Panc1 (cell line): ENCODE measurements at regions not wholly inside any gene's neighbourhood (a gene's known extent, or its start where the extent isn't known, plus 50 kb on each side); places are given as distances from the start of the nearest gene placed in this dataset.

Source experiments
- TF ChIP-seq, protein P1 (sequence below): fragments of 450-650 bp; IDR thresholded peaks from 2 replicates; pipeline ENCODE4 v1.5.1; 2017; ENCODE audit warnings: mild to moderate bottlenecking
- TF ChIP-seq, protein P2 (sequence below), 2 experiments: IDR thresholded peaks; 2 replicates each; pipeline ENCODE4 v1.6.1; 2011 to 2012; ENCODE audit warnings: low read depth in 2 of 2, control low read depth in 1 of 2, low read length in 1 of 2, mild to moderate bottlenecking in 1 of 2, moderate library complexity in 1 of 2; ENCODE audit not compliant: insufficient read depth in 1 of 2

DNA sequence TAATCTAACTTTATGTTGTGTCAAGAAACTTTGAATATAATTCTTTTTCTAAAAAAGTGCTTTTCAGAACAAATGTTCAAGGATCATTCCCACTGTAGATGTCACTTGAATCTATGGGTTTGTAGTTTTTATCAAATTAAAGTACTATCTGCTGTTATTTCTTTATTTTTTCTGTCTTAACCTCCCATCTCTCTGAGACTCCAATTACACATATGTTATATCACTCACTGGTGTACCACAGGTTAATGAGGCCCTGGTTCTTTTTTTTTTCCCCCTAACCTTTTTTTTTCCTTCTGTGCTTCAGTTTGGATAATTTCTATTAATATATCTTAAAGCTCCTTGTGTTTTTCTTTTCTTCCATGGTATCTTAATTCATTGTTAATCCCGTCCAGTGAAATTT, 279.9 kb upstream of the RGS6 start:
- TF ChIP-seq, protein P1, sequence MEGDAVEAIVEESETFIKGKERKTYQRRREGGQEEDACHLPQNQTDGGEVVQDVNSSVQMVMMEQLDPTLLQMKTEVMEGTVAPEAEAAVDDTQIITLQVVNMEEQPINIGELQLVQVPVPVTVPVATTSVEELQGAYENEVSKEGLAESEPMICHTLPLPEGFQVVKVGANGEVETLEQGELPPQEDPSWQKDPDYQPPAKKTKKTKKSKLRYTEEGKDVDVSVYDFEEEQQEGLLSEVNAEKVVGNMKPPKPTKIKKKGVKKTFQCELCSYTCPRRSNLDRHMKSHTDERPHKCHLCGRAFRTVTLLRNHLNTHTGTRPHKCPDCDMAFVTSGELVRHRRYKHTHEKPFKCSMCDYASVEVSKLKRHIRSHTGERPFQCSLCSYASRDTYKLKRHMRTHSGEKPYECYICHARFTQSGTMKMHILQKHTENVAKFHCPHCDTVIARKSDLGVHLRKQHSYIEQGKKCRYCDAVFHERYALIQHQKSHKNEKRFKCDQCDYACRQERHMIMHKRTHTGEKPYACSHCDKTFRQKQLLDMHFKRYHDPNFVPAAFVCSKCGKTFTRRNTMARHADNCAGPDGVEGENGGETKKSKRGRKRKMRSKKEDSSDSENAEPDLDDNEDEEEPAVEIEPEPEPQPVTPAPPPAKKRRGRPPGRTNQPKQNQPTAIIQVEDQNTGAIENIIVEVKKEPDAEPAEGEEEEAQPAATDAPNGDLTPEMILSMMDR: no peak
- TF ChIP-seq, protein P2, sequence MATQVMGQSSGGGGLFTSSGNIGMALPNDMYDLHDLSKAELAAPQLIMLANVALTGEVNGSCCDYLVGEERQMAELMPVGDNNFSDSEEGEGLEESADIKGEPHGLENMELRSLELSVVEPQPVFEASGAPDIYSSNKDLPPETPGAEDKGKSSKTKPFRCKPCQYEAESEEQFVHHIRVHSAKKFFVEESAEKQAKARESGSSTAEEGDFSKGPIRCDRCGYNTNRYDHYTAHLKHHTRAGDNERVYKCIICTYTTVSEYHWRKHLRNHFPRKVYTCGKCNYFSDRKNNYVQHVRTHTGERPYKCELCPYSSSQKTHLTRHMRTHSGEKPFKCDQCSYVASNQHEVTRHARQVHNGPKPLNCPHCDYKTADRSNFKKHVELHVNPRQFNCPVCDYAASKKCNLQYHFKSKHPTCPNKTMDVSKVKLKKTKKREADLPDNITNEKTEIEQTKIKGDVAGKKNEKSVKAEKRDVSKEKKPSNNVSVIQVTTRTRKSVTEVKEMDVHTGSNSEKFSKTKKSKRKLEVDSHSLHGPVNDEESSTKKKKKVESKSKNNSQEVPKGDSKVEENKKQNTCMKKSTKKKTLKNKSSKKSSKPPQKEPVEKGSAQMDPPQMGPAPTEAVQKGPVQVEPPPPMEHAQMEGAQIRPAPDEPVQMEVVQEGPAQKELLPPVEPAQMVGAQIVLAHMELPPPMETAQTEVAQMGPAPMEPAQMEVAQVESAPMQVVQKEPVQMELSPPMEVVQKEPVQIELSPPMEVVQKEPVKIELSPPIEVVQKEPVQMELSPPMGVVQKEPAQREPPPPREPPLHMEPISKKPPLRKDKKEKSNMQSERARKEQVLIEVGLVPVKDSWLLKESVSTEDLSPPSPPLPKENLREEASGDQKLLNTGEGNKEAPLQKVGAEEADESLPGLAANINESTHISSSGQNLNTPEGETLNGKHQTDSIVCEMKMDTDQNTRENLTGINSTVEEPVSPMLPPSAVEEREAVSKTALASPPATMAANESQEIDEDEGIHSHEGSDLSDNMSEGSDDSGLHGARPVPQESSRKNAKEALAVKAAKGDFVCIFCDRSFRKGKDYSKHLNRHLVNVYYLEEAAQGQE (IDR thresholded peaks at IDR 0.05; ENCODE audit: insufficient read depth in 1 of 2, low read depth in 2 of 2, low read length in 1 of 2): no peak
